OCI-LY3 (cell line): ENCODE measurements at regions not wholly inside any gene's neighbourhood (a gene's known extent, or its start where the extent isn't known, plus 50 kb on each side); places are given as distances from the start of the nearest gene placed in this dataset.

Experiments
- H2AFZ ChIP-seq: fragments of 200-600, 300-600 bp; shearing (Covaris generic); 2 replicates; pipeline ENCODE4 v1.6.0; 2014; ENCODE audit warnings: antibody characterized with exemption, low read depth, low read length
- H3K27ac ChIP-seq: fragments of 200-600, 300-600 bp; sonication (generic); 2 replicates; pipeline ENCODE4 v1.5.1; 2014; ENCODE audit warnings: mild to moderate bottlenecking, low read length, moderate library complexity, mixed read lengths
- H3K27me3 ChIP-seq: fragments of 200-600, 300-600 bp; sonication (generic); 2 replicates; pipeline ENCODE4 v1.6.1; 2014; ENCODE audit warnings: low read depth, low read length, mixed read lengths
- H3K36me3 ChIP-seq: fragments of 200-600, 300-600 bp; sonication (generic); replicated peaks from 2 replicates; pipeline ENCODE3; 2014; ENCODE audit warnings: low read depth, low read length, mixed read lengths
- H3K4me1 ChIP-seq: fragments of 300-600, 200-600 bp; sonication (generic); 2 replicates; pipeline ENCODE4 v1.6.1; 2014; ENCODE audit warnings: low read length, mixed read lengths
- H3K4me2 ChIP-seq: fragments of 200-600, 300-600 bp; sonication (generic); 2 replicates; pipeline ENCODE4 v1.6.1; 2014; ENCODE audit warnings: low read length, mixed read lengths
- H3K4me3 ChIP-seq: fragments of 300-600, 200-600 bp; sonication (generic); 2 replicates; pipeline ENCODE4 v1.5.1; 2014; ENCODE audit warnings: antibody characterized with exemption, mild to moderate bottlenecking, low read length, moderate library complexity
- H3K79me2 ChIP-seq: fragments of 300-600, 200-600 bp; shearing (Covaris generic); 2 replicates; pipeline ENCODE4 v1.6.1; 2014; ENCODE audit warnings: mild to moderate bottlenecking, low read length, mixed read lengths
- H3K9ac ChIP-seq: fragments of 300-600, 200-600 bp; shearing (Covaris generic); 2 replicates; pipeline ENCODE4 v1.6.0; 2014; ENCODE audit warnings: mild to moderate bottlenecking, low read length, moderate library complexity
- H3K9me3 ChIP-seq: fragments of 200-600, 300-600 bp; shearing (Covaris generic); 2 replicates; pipeline ENCODE4 v1.6.1; 2014; ENCODE audit warnings: low read length, mixed read lengths; ENCODE audit not compliant: insufficient read depth
- H4K20me1 ChIP-seq: fragments of 200-600, 300-600 bp; sonication (generic); 2 replicates; pipeline ENCODE4 v1.6.1; 2016; ENCODE audit warnings: low read length, mixed read lengths; ENCODE audit not compliant: insufficient read depth
- CTCF ChIP-seq: fragments of 200-600, 300-600 bp; sonication (generic); IDR thresholded peaks from 2 replicates; pipeline ENCODE4 v1.5.1; 2014; ENCODE audit warnings: antibody characterized with exemption, low read length, low read depth
- EZH2phosphoT487 ChIP-seq: fragments of 200-600 bp; shearing (Covaris generic); IDR thresholded peaks from 2 replicates; pipeline ENCODE4 v1.6.1; 2018; ENCODE audit warnings: antibody characterized with exemption, mixed run types, low read depth

GRCh38 chr4:35325908-35326453, 918.3 kb downstream of the ARAP2 start:
- Histone ChIP-seq H4K20me1 (no peaks in the 10 kb centered on the region), H2AFZ (no peak overlapping the region), H3K36me3 (no peaks in the 10 kb centered on the region), H3K9ac (no peak overlapping the region), H3K4me1 (peaks cover 10% of the 10 kb centered on the region), H3K27me3 (no peaks in the 10 kb centered on the region), H3K4me3 (no peak overlapping the region), H3K4me2 (peak overlapping the region; percentile 20; the same call in 1 of the 2 replicates), H3K79me2 (no peaks in the 10 kb centered on the region), H3K27ac (no peak overlapping the region), H3K9me3 (no peaks in the 10 kb centered on the region)
- TF ChIP-seq CTCF (no peak), EZH2phosphoT487 (no peak)

GRCh38 chr4:35342833-35343232, 901.5 kb downstream of the ARAP2 start:
- no peak overlapping the region for H2AFZ ChIP-seq
- no peaks in the 10 kb centered on the region for H3K36me3 ChIP-seq
- no peaks in the 10 kb centered on the region for H3K79me2 ChIP-seq
- H3K4me1 ChIP-seq: peaks cover 10% of the 10 kb centered on the region
- H3K9me3 ChIP-seq: no peaks in the 10 kb centered on the region
- no peak overlapping the region for H3K27ac ChIP-seq
- H3K9ac ChIP-seq: no peak overlapping the region
- H3K4me2 ChIP-seq: no peak overlapping the region
- no peaks in the 10 kb centered on the region for H3K27me3 ChIP-seq
- TF ChIP-seq CTCF (no peak), EZH2phosphoT487 (no peak)
- no peaks in the 10 kb centered on the region for H4K20me1 ChIP-seq
- no peak overlapping the region for H3K4me3 ChIP-seq

GRCh38 chr4:35347276-35347675, 897.0 kb downstream of the ARAP2 start:
- no peaks in the 10 kb centered on the region for H4K20me1 ChIP-seq
- no peaks in the 10 kb centered on the region for H3K36me3 ChIP-seq
- no peak for TF ChIP-seq CTCF
- TF ChIP-seq EZH2phosphoT487: no peak
- H3K79me2 ChIP-seq: no peaks in the 10 kb centered on the region
- no peaks in the 10 kb centered on the region for H3K9me3 ChIP-seq
- H3K9ac ChIP-seq: no peak overlapping the region
- no peaks in the 10 kb centered on the region for H3K27me3 ChIP-seq
- H3K4me2 ChIP-seq: no peak overlapping the region
- H3K27ac ChIP-seq: no peak overlapping the region
- H3K4me3 ChIP-seq: no peak overlapping the region
- H2AFZ ChIP-seq: no peak overlapping the region
- H3K4me1 ChIP-seq: peaks cover 9% of the 10 kb centered on the region

- Histone ChIP-seq H3K4me1 (no peaks in the 10 kb centered on the region), H3K4me2 (no peak overlapping the region), H4K20me1 (no peaks in the 10 kb centered on the region), H2AFZ (no peak overlapping the region), H3K27ac (no peak overlapping the region), H3K4me3 (no peak overlapping the region), H3K9me3 (0 out of 2 replicates have a peak, but pooled peaks cover 3% of the 10 kb centered on the region), H3K79me2 (no peaks in the 10 kb centered on the region), H3K9ac (no peak overlapping the region), H3K36me3 (no peaks in the 10 kb centered on the region), H3K27me3 (no peaks in the 10 kb centered on the region)
- TF ChIP-seq CTCF: no peak
- no peak for TF ChIP-seq EZH2phosphoT487
Observed at GRCh38 chr4:35358001-35358584, 886.2 kb downstream of the ARAP2 start.
